ENCODE measurements at regions not wholly inside any gene's neighbourhood (a gene's known extent, or its start where the extent isn't known, plus 50 kb on each side); places are given as distances from the start of the nearest gene placed in this dataset.

- DNase-seq (ENCODE audit: low read depth in 4 of 4, low spot score in 1 of 4): no peak
Measured at GRCh38 chr11:115889712-115890111, 385.5 kb upstream of the CADM1 start.

GRCh38 chr11:115887727-115888126 is 383.5 kb upstream of the CADM1 start:
- no peak for DNase-seq (ENCODE audit: low read depth in 4 of 4, low spot score in 1 of 4)

GRCh38 chr11:115887316-115887715 is 383.1 kb upstream of the CADM1 start:
- DNase-seq (ENCODE audit: low read depth in 4 of 4, low spot score in 1 of 4): no peak

DNA sequence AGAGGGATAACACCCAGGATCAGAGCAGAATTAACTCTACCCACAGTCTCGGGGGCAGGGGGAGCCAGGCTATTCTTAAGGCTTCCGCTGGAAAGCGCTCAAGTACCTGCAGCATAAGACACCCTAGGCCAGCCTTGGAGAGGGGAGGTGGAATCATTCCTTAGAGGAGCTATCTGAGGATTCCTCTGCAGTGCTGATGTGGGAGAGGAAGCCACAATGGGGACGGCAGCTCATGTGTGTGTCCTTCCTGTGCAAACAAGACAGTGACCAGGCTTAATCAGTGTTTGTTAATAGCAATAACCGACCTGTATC is 382.2 kb upstream of the CADM1 start:
- DNase-seq (ENCODE audit: low read depth in 4 of 4, low spot score in 1 of 4): no peak

GRCh38 chr11:115885535-115886421 is 381.6 kb upstream of the CADM1 start:
- DNase-seq (ENCODE audit: low read depth in 4 of 4, low spot score in 1 of 4): no peak

- no peak for DNase-seq (ENCODE audit: low read depth in 4 of 4, low spot score in 1 of 4)
Measured at GRCh38 chr11:115884800-115885534, 380.8 kb upstream of the CADM1 start.

- no peak for DNase-seq (ENCODE audit: low read depth in 4 of 4, low spot score in 1 of 4)
Measured at GRCh38 chr11:115874843-115875242, 370.6 kb upstream of the CADM1 start.

GRCh38 chr11:115873813-115874212 is 369.6 kb upstream of the CADM1 start:
- DNase-seq (ENCODE audit: low read depth in 4 of 4, low spot score in 1 of 4): no peak

DNA sequence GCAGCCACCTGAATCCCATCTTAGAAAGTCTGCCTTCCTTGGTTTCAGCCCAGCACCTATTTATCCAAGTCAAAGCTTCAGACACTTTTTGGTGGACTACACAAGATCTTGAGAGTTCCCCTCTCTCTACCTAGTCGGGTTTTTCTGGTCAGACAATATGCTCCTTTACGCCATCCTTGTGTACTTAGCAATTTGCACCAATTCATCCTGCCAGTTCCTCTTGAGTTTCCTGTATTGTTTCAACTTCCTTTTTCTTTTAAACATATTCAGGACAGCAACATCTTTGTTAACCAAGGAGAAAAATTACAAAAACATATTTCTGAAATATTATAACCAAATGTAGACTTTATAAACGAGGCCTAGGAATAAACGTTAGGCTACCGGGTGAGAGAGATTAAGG is 368.2 kb upstream of the CADM1 start:
- DNase-seq (ENCODE audit: low read depth in 4 of 4, low spot score in 1 of 4): no peak

DNA sequence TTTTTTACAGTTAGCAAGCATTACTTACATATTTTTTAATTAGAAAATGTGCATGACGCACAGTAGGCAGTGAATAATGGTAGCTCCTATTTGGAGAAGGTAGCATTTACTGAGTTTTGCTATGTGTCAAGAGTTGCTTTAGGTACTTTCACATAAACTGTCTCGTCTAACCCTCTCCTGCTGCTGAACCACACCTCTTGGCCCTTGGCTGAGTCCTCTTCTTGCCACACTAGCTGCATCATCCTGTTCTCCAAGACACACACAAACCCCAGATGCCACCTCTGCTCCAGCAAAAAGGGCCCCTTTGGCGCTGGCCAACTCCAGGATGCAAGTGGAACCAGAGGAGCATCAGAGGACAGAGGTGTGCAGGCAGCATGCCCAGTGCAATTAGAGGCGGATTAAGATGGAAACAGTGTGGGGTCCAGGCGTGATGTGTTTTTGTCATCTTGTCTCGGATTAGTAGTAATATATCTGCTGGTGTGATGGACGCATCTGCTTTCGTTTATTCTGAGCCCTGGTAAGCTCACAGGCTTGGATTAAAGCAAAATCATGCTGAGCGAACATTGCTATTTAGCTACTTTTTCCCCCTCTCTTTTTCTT is 367.0 kb upstream of the CADM1 start:
- DNase-seq (ENCODE audit: low read depth in 4 of 4, low spot score in 1 of 4): no peak

DNA sequence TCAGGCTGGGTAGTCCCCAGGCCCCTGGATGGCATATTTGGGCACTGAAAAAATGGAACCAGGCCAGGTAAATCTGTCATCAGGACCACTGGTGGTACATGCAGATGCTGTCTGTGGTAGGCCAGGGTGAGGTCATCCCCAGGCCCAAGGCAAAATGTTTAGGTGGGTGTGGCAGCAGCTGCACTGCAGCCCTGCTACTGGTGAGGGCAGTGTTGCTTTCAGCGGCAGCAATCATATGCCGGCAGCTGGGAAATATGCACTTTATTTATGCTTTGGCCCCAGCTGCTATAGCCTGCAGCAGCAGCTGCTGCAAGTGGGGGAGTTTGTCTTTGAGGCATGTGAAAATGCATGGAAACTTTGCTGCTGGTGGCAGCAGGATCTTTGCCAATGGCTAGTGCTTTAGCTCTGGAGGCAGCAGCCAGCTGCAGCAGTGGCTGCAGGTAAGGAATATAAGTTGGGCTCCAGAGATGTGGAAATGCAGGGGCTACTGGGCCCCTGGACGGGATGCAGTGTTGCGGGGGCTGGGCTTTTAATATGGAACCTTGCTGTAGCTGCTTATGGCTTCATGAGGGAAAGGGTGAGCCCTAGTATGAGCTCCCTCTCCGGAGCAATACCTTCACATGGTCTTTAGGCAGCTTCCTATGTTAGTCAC is 365.7 kb upstream of the CADM1 start:
- DNase-seq (ENCODE audit: low read depth in 4 of 4, low spot score in 1 of 4): no peak

- no peak for DNase-seq (ENCODE audit: low read depth in 4 of 4, low spot score in 1 of 4)
Measured at GRCh38 chr11:115869131-115869530, 364.9 kb upstream of the CADM1 start.

DNA sequence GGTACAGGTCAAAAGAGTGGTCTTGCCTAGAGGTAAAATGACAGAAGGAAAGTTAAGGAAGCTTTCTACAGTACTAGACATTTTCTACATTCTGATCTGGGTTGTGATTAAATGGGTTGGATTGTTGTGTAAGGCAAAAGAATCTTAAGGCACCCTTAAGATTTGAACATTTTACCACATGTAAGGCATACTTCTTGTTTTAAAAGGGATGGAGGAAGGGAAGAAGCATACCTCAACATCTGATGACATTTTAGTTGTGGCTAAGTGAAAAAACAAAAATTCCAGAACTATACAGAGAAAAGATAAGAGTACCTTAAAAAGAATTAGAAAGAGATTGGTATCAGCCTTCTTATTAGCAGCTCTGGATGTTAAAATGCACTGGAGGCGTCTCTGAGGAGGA is 356.0 kb upstream of the CADM1 start:
- DNase-seq (ENCODE audit: low read depth in 4 of 4, low spot score in 1 of 4): no peak

DNA sequence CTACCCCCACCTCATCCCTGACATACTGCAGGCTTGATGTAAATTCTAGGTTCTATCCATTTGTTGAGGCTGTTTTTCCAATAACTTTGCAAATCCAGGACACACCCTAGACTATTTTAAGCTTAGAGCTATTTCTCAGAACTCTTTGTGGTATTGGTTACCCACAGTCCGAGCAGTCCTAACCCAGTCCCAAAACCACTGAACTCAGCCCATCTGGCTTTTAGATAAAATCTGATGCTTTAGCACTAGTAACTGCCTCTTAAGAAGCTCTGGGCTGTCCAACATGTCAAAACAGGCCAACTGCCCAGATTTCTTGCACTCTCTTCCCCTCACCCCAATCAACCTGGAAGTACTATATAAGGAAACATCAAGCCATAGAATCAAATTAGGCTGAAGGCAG is 344.4 kb upstream of the CADM1 start:
- no peak for DNase-seq (ENCODE audit: low read depth in 4 of 4, low spot score in 1 of 4)

- no peak for DNase-seq (ENCODE audit: low read depth in 4 of 4, low spot score in 1 of 4)
Measured at GRCh38 chr11:115848080-115848479, 343.9 kb upstream of the CADM1 start.

DNA sequence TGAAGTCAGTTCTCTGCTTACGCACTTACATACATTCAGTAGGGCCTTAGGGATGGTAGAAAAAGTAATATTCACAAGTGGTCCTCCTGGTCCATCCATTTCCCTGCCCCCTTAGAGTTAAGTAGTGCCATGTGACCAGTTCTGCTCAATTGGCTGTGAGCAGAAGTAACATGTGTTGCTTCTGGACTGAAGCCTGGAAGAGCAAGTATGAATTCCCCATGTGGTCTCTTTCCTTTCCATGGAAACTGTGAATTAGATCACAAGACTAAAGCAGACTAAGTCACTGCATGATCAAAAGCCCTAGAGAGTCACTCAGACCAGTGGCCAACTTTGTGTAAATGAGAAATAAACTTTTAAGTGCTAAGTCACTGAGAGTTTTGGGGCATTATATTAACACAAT is 341.7 kb upstream of the CADM1 start:
- no peak for DNase-seq (ENCODE audit: low read depth in 4 of 4, low spot score in 1 of 4)

GRCh38 chr11:115843685-115844084 is 339.5 kb upstream of the CADM1 start:
- no peak for DNase-seq (ENCODE audit: low read depth in 4 of 4, low spot score in 1 of 4)

DNA sequence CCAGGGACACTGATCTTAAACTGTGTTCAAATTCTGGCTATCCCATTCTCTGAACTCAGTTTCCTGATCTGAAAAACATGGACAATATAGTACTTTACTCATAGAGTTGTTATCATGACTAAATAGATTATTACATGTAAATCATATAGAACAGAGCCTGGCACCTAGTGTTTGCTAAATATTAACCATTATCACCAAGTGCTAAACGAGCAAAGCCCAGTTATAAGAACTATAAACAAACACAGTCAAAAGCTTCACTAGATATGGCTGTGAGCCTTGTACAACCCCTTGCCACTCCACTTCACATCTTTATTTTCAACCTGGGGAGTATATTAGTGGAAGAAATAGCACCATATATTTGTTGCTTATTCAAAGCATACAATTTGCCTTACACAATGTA is 338.9 kb upstream of the CADM1 start:
- DNase-seq (ENCODE audit: low read depth in 4 of 4, low spot score in 1 of 4): no peak

DNA sequence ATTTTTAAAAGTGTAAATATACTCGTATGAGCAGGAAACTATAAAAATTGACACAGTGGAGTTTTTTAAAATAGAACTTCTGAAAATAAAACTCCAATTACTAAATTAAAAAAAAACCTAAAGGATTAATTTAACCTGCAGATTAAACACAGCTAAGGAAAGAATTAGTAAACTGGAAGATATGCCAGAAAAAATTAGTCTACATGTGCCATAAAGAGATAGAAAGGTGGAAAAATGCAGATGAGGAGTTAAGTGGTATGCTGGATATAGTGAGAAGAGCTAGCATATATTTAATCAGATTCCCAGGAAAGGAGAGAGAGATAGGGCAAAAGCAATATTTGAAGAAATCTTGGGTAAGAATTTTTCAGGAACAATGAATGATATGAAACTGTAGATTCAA is 315.8 kb upstream of the CADM1 start:
- no peak for DNase-seq (ENCODE audit: low read depth in 4 of 4, low spot score in 1 of 4)

GRCh38 chr11:115819014-115819413 is 314.8 kb upstream of the CADM1 start:
- no peak for DNase-seq (ENCODE audit: low read depth in 4 of 4, low spot score in 1 of 4)

DNA sequence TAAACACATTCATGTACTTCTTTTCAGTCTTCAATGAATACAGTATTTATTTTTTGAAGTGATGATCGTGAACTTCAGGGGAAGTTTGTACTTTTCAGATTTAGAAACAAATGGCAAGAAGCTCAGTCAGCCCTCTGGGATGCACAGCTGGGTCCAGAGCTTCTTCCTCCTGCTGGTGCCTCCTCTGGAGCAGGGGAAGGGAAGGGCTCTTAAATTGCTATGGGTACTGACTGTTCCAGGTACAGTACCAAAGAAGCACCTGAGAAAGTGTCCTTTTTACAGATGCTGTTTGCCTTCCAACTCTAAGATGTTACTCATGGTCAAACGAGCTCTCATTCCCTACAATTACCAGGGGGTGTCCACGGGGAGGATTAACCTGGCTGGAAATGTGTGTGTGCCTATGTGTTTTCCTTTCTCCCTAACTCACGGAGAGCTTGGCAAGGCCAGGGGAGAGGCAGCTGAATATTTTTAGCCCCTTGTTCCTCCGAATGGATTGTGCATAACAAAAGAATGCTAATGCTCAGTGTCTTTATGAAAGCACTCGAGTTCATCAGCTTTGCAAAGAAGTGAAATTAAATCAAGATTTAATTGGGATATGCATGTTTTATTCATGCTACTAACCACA is 313.7 kb upstream of the CADM1 start:
- no peak for DNase-seq (ENCODE audit: low read depth in 4 of 4, low spot score in 1 of 4)

All from stimulated activated CD4-positive, alpha-beta T cell treated with anti-CD3 and anti-CD28 coated beads, Interleukin-1b, Interleukin-23, amount 100 ng/mL, for 24 hours (primary cell).